ENCODE measurements at regions not wholly inside any gene's neighbourhood (a gene's known extent, or its start where the extent isn't known, plus 50 kb on each side); places are given as distances from the start of the nearest gene placed in this dataset.

DNA sequence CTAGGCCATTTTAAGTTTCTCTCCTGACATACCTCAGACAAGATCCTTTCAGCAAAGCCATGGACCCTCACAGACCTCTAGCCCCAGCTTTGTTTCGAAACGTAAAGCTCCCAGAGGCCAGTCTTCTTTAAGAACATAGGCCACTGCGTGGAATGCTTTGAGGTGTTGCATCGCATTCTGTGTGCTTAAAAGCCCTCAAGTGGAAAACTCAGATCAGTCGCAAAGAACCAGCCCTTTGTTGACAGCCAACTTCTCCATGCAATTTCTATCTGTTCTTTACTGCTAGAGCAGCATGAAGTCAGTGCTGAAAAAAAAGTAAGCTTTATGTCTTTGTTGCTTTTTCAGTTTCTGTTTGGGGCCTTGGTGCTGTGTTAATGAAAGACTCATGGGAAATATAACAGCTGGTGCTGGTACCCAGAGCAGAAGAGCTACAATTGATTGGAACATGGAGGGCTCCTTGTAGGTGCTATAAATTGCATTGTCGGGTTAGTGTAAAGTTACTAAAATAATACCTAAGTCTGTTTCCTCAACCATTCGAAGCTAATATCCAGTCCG lies 142.6 kb downstream of the MAP3K7 start:
- dilution Hi-C loops (cut with MboI; ENCODE audit: extremely low pct_ligation_motif_present, low sequenced_read_pairs) (no loop called here), intact Hi-C loops (cut with micrococcal nuclease) (no loop called here)
- no peaks in the 10 kb centered on the region for H3K4me1 ChIP-seq (ENCODE audit: control insufficient read depth, extremely low read depth, insufficient read depth, low read length)
- no peak for TF ChIP-seq FOS (IDR thresholded peaks at IDR 0.05; ENCODE audit: borderline replicate concordance, insufficient read depth, low read length)
- TF ChIP-seq, protein P1, sequence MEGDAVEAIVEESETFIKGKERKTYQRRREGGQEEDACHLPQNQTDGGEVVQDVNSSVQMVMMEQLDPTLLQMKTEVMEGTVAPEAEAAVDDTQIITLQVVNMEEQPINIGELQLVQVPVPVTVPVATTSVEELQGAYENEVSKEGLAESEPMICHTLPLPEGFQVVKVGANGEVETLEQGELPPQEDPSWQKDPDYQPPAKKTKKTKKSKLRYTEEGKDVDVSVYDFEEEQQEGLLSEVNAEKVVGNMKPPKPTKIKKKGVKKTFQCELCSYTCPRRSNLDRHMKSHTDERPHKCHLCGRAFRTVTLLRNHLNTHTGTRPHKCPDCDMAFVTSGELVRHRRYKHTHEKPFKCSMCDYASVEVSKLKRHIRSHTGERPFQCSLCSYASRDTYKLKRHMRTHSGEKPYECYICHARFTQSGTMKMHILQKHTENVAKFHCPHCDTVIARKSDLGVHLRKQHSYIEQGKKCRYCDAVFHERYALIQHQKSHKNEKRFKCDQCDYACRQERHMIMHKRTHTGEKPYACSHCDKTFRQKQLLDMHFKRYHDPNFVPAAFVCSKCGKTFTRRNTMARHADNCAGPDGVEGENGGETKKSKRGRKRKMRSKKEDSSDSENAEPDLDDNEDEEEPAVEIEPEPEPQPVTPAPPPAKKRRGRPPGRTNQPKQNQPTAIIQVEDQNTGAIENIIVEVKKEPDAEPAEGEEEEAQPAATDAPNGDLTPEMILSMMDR (IDR thresholded peaks at IDR 0.05; ENCODE audit: extremely low read depth in 1 of 2, insufficient read depth in 1 of 2, low read depth in 1 of 2, low read length in 2 of 2): no peak
- no peak for TF ChIP-seq EZH2 (IDR thresholded peaks at IDR 0.05; ENCODE audit: borderline replicate concordance, low read depth, low read length, severe bottlenecking)
- TF ChIP-seq POLR2A (IDR thresholded peaks at IDR 0.05; ENCODE audit: low read depth, low read length): no peak
- TF ChIP-seq MYC (IDR thresholded peaks at IDR 0.05; ENCODE audit: low read depth, low read length): no peak
- TF ChIP-seq JUN (IDR thresholded peaks at IDR 0.05; ENCODE audit: borderline replicate concordance, insufficient read depth, insufficient read length, low read depth): no peak
- TF ChIP-seq POLR2AphosphoS5 (IDR thresholded peaks at IDR 0.05; ENCODE audit: insufficient read depth, low read depth, low read length): no peak
- TF ChIP-seq GATA2 (IDR thresholded peaks at IDR 0.05; ENCODE audit: insufficient read depth, insufficient read length, low read depth, low read length): no peak
- TF ChIP-seq, protein P2, sequence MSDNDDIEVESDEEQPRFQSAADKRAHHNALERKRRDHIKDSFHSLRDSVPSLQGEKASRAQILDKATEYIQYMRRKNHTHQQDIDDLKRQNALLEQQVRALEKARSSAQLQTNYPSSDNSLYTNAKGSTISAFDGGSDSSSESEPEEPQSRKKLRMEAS (IDR thresholded peaks at IDR 0.05; ENCODE audit: insufficient read depth, insufficient read length): no peak
- POLR2A ChIA-PET: no interaction called here
- FAIRE-seq (no peak), DNase-seq (ENCODE audit: low read depth, low spot score) (no peak)
- H3K4me3 ChIP-seq (replicated peaks in 1 of 3; ENCODE audit: insufficient read depth in 1 of 3, low read depth in 1 of 3, low read length in 3 of 3): no peak overlapping the region
- CTCF ChIA-PET: interaction anchor here (0.9 to 1.7 kb wide), 3 partner anchors 10 to 504 kb away, joined by 3 to 9 read pairs (median 4); no protein-coding TSS in a partner anchor
- no peak overlapping the region for H3K9ac ChIP-seq (replicated peaks; ENCODE audit: extremely low read depth, insufficient read depth, low read length)
- no peak overlapping the region for H3K4me2 ChIP-seq (ENCODE audit: insufficient read depth, low read length)
- peaks cover 9 to 15% of the 10 kb centered on the region in 2 experiments for H3K27me3 ChIP-seq (ENCODE audit: control insufficient read depth in 2 of 2, insufficient read depth in 2 of 2, low read length in 2 of 2)
- H3K36me3 ChIP-seq (ENCODE audit: control insufficient read depth in 2 of 2, extremely low read depth in 1 of 2, insufficient read depth in 2 of 2, low read length in 2 of 2): no peaks in the 10 kb centered on the region
- H3K9me1 ChIP-seq (replicated peaks; ENCODE audit: control insufficient read depth, extremely low read depth, insufficient read depth, low read length): no peaks in the 10 kb centered on the region
- no peaks in the 10 kb centered on the region for H4K20me1 ChIP-seq (replicated peaks; ENCODE audit: control insufficient read depth, extremely low read depth, insufficient read depth, low read length)
- H3K79me2 ChIP-seq (ENCODE audit: control insufficient read depth, insufficient read depth, low read length): no peaks in the 10 kb centered on the region
- H3K27ac ChIP-seq (ENCODE audit: insufficient read depth, low read depth, low read length): no peak overlapping the region
- H2AFZ ChIP-seq (ENCODE audit: low read depth, low read length): no peak overlapping the region
- BruUV-seq (replicated peaks): no TSS peak
- no peaks in the 10 kb centered on the region for H3K9me3 ChIP-seq (replicated peaks; ENCODE audit: control insufficient read depth, insufficient read depth, low read length)

All from endothelial cell of umbilical vein (primary cell).